ENCODE measurements at regions not wholly inside any gene's neighbourhood (a gene's known extent, or its start where the extent isn't known, plus 50 kb on each side); places are given as distances from the start of the nearest gene placed in this dataset.

DNA sequence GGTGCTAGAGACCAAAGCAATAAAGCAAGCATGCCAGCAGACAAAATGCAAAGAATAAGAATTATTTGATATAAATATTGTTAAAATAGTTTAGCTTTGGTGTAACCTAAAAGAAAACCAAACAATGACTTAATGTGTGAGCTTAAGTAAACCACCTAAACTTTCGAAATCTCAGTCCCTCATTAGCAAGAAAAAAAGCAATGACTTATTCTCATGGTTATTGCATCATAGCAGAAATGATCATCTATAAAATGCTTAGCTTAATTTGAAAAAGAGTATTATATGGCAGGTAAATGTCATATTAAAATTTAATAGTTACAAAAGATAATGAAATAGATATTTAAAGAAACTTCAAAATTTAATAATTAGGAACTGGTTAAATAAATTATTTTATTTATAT is 1395.7 kb upstream of the EYS start:
- TF ChIP-seq CTCF (IDR thresholded peaks at IDR 0.05; ENCODE audit: low read length) (no peak), EZH2 (optimal IDR thresholded peaks at IDR 0.05; ENCODE audit: low read depth, low read length) (no peak), EZH2phosphoT487 (IDR thresholded peaks at IDR 0.05; ENCODE audit: low read length) (no peak)
